ENCODE measurements at regions not wholly inside any gene's neighbourhood (a gene's known extent, or its start where the extent isn't known, plus 50 kb on each side); places are given as distances from the start of the nearest gene placed in this dataset.

DNA sequence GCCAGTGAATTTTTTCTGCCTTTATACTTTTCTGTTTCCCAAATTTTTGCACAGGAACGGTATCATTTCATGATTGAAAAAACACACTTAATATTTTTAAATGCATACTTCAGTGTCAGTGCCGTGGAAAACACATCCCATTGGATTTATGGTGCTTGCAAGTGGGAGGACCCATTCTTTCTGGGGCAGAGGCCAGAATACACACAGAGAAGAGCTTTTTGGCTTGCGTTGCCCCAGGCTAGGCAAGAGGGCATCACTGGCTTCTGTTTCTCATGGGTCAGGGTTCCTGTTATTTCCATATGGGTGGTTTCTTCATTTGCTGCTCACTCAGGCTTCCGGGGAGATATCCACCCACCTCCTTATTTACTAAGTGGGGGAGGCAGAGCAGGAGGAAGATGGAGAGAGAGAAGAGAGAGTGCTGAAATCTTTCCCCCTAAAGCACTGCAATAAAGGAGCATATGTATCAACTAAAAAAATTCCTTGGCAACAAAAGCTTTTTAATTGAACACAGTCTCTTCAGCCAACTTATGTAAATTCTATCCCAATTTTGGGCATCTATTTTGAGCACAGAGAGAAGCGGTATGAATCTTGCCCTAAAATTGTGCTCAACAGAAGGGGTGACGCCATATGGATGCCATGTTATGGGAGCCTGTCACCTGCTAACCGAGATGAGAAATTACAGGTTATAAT is 66.0 kb upstream of the KIRREL3 start:
- TF ChIP-seq, protein P1, sequence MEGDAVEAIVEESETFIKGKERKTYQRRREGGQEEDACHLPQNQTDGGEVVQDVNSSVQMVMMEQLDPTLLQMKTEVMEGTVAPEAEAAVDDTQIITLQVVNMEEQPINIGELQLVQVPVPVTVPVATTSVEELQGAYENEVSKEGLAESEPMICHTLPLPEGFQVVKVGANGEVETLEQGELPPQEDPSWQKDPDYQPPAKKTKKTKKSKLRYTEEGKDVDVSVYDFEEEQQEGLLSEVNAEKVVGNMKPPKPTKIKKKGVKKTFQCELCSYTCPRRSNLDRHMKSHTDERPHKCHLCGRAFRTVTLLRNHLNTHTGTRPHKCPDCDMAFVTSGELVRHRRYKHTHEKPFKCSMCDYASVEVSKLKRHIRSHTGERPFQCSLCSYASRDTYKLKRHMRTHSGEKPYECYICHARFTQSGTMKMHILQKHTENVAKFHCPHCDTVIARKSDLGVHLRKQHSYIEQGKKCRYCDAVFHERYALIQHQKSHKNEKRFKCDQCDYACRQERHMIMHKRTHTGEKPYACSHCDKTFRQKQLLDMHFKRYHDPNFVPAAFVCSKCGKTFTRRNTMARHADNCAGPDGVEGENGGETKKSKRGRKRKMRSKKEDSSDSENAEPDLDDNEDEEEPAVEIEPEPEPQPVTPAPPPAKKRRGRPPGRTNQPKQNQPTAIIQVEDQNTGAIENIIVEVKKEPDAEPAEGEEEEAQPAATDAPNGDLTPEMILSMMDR (IDR thresholded peaks at IDR 0.05; ENCODE audit: control insufficient read depth, insufficient read depth, low read depth, low read length, missing control alignments), result no peak
- DNase-seq (ENCODE audit: low read depth), result peak; percentile 13
- no peak overlapping the region for H3K4me3 ChIP-seq (ENCODE audit: control insufficient read depth, low read depth, low read length)

- TF ChIP-seq, protein P1 (IDR thresholded peaks at IDR 0.05; ENCODE audit: control insufficient read depth, insufficient read depth, low read depth, low read length, missing control alignments), result no peak
- no peak overlapping the region for H3K4me3 ChIP-seq (ENCODE audit: control insufficient read depth, low read depth, low read length)
- no peak for DNase-seq (ENCODE audit: low read depth)
Measured at GRCh38 chr11:127063241-127063640, 62.7 kb upstream of the KIRREL3 start.

- DNase-seq (ENCODE audit: low read depth), result no peak
Measured at GRCh38 chr11:127061947-127062346, 61.4 kb upstream of the KIRREL3 start.

DNA sequence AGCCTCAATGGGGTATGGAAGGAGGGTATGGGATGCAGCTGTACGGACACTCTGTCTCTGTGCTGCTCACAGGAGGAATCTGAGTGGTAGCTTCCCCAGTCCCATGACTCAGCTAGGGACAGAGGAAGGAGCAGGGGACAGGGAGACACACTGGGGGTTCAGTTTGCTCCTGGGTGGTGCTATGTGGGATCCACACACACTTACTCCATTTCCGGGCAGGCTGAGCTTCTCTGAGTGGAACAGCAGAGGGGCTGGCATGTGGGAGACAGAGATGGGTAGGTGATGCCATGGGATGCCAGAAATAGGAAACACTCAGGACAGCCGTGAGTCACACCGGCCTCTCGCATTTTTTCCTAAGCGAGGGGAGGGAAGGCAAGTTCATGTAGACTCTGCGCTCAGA is 59.2 kb upstream of the KIRREL3 start:
- no peak overlapping the region for H3K4me3 ChIP-seq (ENCODE audit: control insufficient read depth, low read depth, low read length)
- no peak for DNase-seq (ENCODE audit: low read depth)
- TF ChIP-seq, protein P1 (IDR thresholded peaks at IDR 0.05; ENCODE audit: control insufficient read depth, insufficient read depth, low read depth, low read length, missing control alignments), result no peak

More at GRCh38 chr11:127061947-127062346, 61.4 kb upstream of the KIRREL3 start:
- TF ChIP-seq, protein P1 (IDR thresholded peaks at IDR 0.05; ENCODE audit: control insufficient read depth, insufficient read depth, low read depth, low read length, missing control alignments), result no peak
- no peak overlapping the region for H3K4me3 ChIP-seq (ENCODE audit: control insufficient read depth, low read depth, low read length)

DNA sequence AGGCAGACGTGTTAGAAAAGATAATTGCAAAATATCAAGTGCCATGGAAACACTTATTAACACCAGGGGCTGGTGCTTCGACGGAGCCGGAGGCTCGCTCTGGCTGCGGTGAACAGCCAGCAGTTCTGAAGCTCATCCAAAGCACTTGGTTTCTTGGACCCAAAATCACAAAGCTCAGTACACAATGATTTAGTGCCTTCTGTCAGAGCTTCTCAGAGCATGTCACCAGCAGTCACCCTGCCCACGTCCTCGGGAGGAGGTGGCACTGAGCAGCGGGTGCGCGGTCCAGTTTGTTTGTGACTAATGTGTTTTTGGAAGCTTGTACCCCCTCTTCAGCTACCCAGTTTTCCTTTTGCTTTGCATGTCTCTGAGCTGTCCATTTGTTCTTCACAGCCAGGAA is 58.7 kb upstream of the KIRREL3 start:
- no peak for DNase-seq (ENCODE audit: low read depth)
- TF ChIP-seq, protein P1 (IDR thresholded peaks at IDR 0.05; ENCODE audit: control insufficient read depth, insufficient read depth, low read depth, low read length, missing control alignments), result no peak

DNA sequence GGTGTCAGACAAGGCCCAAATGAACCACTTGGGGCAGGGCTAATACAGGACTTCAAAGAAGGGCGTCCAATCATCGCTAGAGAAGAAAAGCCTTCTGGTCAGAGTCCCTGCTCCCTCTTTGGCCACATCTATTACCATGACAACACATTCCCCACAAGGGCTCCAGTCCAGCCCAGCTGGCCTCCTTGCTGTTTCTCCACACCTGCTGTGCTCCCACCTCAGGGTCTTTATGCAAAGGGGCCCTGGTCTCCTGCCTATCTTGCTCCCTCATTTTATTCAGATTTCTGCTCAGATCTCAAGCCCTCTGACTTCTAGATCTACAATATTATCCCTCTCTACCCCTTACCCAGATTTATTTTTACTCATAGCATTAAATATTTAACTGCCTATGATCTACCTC is 58.0 kb upstream of the KIRREL3 start:
- no peak for DNase-seq (ENCODE audit: low read depth)
- H3K4me3 ChIP-seq (ENCODE audit: control insufficient read depth, low read depth, low read length), result no peak overlapping the region
- TF ChIP-seq, protein P1 (IDR thresholded peaks at IDR 0.05; ENCODE audit: control insufficient read depth, insufficient read depth, low read depth, low read length, missing control alignments), result no peak

More for the DNA sequence above, 58.7 kb upstream of the KIRREL3 start:
- no peak overlapping the region for H3K4me3 ChIP-seq (ENCODE audit: control insufficient read depth, low read depth, low read length)

All from AG09309 (cell line).